NT2/D1 (cell line): ENCODE measurements at regions not wholly inside any gene's neighbourhood (a gene's known extent, or its start where the extent isn't known, plus 50 kb on each side); places are given as distances from the start of the nearest gene placed in this dataset.

Experiments
- YY1 ChIP-seq: IDR thresholded peaks from 2 replicates; pipeline ENCODE4 v1.6.1; 2011; ENCODE audit not compliant: insufficient read length, insufficient read depth
- ZNF274 ChIP-seq: IDR thresholded peaks from 2 replicates; pipeline ENCODE4 v1.6.1; 2011; ENCODE audit warnings: mild to moderate bottlenecking, low read depth, low read length

- TF ChIP-seq ZNF274 (no peak), YY1 (no peak)
Measured at GRCh38 chr22:26942637-26942957, 285.2 kb downstream of the MIAT start.
